MM.1S (cell line): ENCODE measurements at regions not wholly inside any gene's neighbourhood (a gene's known extent, or its start where the extent isn't known, plus 50 kb on each side); places are given as distances from the start of the nearest gene placed in this dataset.

ENCODE experiments used
- DNase-seq: peaks from one replicate; pipeline ENCODE4 v3.0.0-alpha.2; 2015
- H2AFZ ChIP-seq: fragments of 300-600 bp; sonication (generic); 2 replicates; pipeline ENCODE4 v1.6.0; 2016; ENCODE audit warnings: antibody characterized with exemption, low read length
- H3F3A ChIP-seq: fragments of 300-600 bp; sonication (generic); 2 replicates; pipeline ENCODE4 v1.6.1; 2016; ENCODE audit warnings: mild to moderate bottlenecking, antibody characterized with exemption, low read length, moderate library complexity, mixed read lengths; ENCODE audit not compliant: insufficient read depth
- H3K27ac ChIP-seq: fragments of 300-600 bp; sonication (generic); 2 replicates; pipeline ENCODE4 v1.5.1; 2016; ENCODE audit warnings: mild to moderate bottlenecking, low read length
- H3K27me3 ChIP-seq: fragments of 300-600 bp; sonication (generic); replicated peaks from 2 replicates; pipeline ENCODE4 v1.6.0; 2016; ENCODE audit warnings: low read length; ENCODE audit not compliant: insufficient read depth
- H3K36me3 ChIP-seq: fragments of 300-600 bp; sonication (generic); replicated peaks from 2 replicates; pipeline ENCODE4 v1.6.1; 2016; ENCODE audit warnings: mild to moderate bottlenecking, low read length, mixed read lengths; ENCODE audit not compliant: insufficient read depth
- H3K4me1 ChIP-seq: fragments of 300-600 bp; sonication (generic); 2 replicates; pipeline ENCODE4 v1.6.1; 2016; ENCODE audit warnings: low read length, mixed read lengths
- H3K4me2 ChIP-seq: fragments of 300-600 bp; sonication (generic); 2 replicates; pipeline ENCODE4 v1.6.0; 2016; ENCODE audit warnings: low read depth, low read length
- H3K4me3 ChIP-seq: fragments of 300-600 bp; sonication (generic); 2 replicates; pipeline ENCODE4 v1.5.1; 2016; ENCODE audit warnings: low read length, mixed read lengths
- H3K79me2 ChIP-seq: fragments of 300-600 bp; sonication (generic); 2 replicates; pipeline ENCODE4 v1.6.1; 2016; ENCODE audit warnings: mixed run types, low read length, mixed read lengths
- H3K9ac ChIP-seq: fragments of 300-600 bp; sonication (generic); 2 replicates; pipeline ENCODE4 v1.6.1; 2016; ENCODE audit warnings: low read length, mixed read lengths
- H3K9me2 ChIP-seq: fragments of 300-600 bp; sonication (generic); replicated peaks from 2 replicates; pipeline ENCODE4 v1.6.1; 2016; ENCODE audit warnings: mild to moderate bottlenecking, low read length, mixed read lengths; ENCODE audit not compliant: insufficient read depth
- H3K9me3 ChIP-seq: fragments of 300-600 bp; sonication (generic); replicated peaks from 2 replicates; pipeline ENCODE4 v1.6.1; 2016; ENCODE audit warnings: mild to moderate bottlenecking, low read length, mixed read lengths; ENCODE audit not compliant: insufficient read depth
- H4K20me1 ChIP-seq: fragments of 300-600 bp; sonication (generic); 2 replicates; pipeline ENCODE4 v1.6.1; 2016; ENCODE audit warnings: mild to moderate bottlenecking, low read length, moderate library complexity, mixed read lengths; ENCODE audit not compliant: insufficient read depth
- EZH2 ChIP-seq: fragments of 300-600 bp; sonication (generic); optimal IDR thresholded peaks from 2 replicates; pipeline ENCODE3; 2017; ENCODE audit warnings: low read depth, mild to moderate bottlenecking, antibody characterized with exemption, low read length, mixed read lengths
- EZH2phosphoT487 ChIP-seq: fragments of 300-600 bp; sonication (generic); IDR thresholded peaks from 2 replicates; pipeline ENCODE4 v1.6.1; 2018; ENCODE audit warnings: antibody characterized with exemption, low read length
- TF ChIP-seq, protein P1 (sequence below): fragments of 300-600 bp; sonication (generic); IDR thresholded peaks from 2 replicates; pipeline ENCODE4 v1.5.1; 2016; ENCODE audit warnings: antibody characterized with exemption, low read length, mixed read lengths

DNA sequence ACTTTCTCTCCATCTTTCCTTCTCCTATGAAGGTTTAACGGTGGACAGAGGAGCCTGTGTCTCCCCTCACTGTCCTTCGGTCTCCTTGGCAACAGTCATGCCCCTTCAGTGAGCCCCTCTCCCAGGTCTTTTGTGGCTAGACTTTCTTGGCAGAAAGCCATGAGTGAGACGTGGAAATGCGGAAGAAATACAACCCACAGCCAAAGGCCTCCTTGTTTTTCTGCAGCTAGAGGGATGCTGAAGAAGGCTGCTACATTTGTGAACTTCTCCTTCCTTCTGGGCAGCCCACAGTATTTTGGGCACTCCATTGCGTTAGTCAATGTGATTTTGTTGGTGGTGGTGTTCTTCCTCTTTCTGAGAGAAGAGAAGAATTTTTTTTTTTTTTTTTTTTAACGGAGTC is 333.7 kb upstream of the PODXL start:
- Histone ChIP-seq H3K79me2 (no peaks in the 10 kb centered on the region), H3K27ac (no peak overlapping the region), H3K4me3 (no peak overlapping the region), H3K9me3 (no peaks in the 10 kb centered on the region), H3K4me2 (no peak overlapping the region), H3F3A (no peaks in the 10 kb centered on the region), H3K27me3 (no peaks in the 10 kb centered on the region), H3K9ac (no peak overlapping the region), H3K4me1 (no peaks in the 10 kb centered on the region), H3K36me3 (no peaks in the 10 kb centered on the region), H2AFZ (no peak overlapping the region), H4K20me1 (no peaks in the 10 kb centered on the region), H3K9me2 (no peaks in the 10 kb centered on the region)
- no peak for DNase-seq
- TF ChIP-seq EZH2 (no peak), EZH2phosphoT487 (no peak)
- TF ChIP-seq, protein P1, sequence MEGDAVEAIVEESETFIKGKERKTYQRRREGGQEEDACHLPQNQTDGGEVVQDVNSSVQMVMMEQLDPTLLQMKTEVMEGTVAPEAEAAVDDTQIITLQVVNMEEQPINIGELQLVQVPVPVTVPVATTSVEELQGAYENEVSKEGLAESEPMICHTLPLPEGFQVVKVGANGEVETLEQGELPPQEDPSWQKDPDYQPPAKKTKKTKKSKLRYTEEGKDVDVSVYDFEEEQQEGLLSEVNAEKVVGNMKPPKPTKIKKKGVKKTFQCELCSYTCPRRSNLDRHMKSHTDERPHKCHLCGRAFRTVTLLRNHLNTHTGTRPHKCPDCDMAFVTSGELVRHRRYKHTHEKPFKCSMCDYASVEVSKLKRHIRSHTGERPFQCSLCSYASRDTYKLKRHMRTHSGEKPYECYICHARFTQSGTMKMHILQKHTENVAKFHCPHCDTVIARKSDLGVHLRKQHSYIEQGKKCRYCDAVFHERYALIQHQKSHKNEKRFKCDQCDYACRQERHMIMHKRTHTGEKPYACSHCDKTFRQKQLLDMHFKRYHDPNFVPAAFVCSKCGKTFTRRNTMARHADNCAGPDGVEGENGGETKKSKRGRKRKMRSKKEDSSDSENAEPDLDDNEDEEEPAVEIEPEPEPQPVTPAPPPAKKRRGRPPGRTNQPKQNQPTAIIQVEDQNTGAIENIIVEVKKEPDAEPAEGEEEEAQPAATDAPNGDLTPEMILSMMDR = no peak

DNA sequence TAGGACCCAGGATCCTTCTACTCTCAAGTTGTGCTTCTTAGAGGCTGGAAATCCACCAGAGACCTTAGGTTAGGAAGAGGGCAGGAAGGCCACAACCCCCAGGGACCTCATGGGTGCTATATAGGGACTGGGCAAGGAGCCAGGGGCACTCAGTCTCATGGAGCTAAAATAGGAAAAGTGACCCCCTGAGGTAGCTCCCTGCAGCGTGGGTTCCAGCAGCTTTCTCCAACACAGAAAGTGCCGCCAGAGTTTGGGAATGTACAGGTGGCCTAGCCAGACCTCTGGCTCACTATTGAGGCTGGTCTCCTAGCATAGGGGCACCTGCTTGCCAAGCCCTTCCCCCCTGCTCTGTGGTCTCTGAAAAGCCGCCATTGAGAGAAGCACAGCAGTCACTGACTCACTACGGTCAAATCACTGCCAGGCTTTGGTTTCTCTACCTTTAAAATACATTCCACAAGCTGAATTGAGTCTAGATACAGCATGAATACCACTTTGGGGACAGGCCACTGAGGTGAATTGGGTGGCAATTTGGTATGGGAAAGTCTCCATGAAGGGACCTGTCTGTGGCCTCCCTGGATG is 333.2 kb upstream of the PODXL start:
- no peaks in the 10 kb centered on the region for H3K36me3 ChIP-seq
- H3K9me3 ChIP-seq = no peaks in the 10 kb centered on the region
- no peaks in the 10 kb centered on the region for H3K4me1 ChIP-seq
- H3K27me3 ChIP-seq = no peaks in the 10 kb centered on the region
- no peaks in the 10 kb centered on the region for H3K9me2 ChIP-seq
- no peak for DNase-seq
- no peaks in the 10 kb centered on the region for H3K79me2 ChIP-seq
- H3K9ac ChIP-seq = no peak overlapping the region
- no peak overlapping the region for H3K27ac ChIP-seq
- no peaks in the 10 kb centered on the region for H3F3A ChIP-seq
- H3K4me2 ChIP-seq = no peak overlapping the region
- H4K20me1 ChIP-seq = no peaks in the 10 kb centered on the region
- H3K4me3 ChIP-seq = no peak overlapping the region
- H2AFZ ChIP-seq = no peak overlapping the region
- TF ChIP-seq, protein P1 = no peak
- no peak for TF ChIP-seq EZH2
- TF ChIP-seq EZH2phosphoT487 = no peak

DNA sequence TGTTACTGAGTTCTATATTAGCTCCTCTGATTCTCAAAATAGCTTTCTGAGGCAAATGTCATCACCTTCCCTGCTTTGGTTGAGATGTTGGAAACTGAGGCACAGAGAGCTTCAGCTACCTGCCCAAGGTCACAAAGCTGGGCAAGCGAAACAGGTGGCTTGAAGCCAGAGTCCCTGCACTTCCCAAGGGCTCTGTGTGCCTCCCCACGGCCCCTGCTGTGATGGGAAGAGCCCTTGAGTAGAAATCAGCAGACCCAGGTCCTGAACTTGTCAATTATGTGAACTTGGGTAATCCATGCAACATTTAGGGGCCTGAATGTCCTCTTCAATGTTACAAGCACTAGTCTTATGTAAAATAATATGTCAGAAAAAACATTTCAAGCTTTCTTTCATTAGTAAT is 327.3 kb upstream of the PODXL start:
- Histone ChIP-seq H2AFZ (no peak overlapping the region), H3K9me2 (no peaks in the 10 kb centered on the region), H3K4me1 (no peaks in the 10 kb centered on the region), H3K9ac (no peak overlapping the region), H3K9me3 (no peaks in the 10 kb centered on the region), H4K20me1 (no peaks in the 10 kb centered on the region), H3K27me3 (no peaks in the 10 kb centered on the region), H3F3A (no peaks in the 10 kb centered on the region), H3K4me3 (no peak overlapping the region), H3K27ac (no peak overlapping the region), H3K79me2 (no peaks in the 10 kb centered on the region), H3K4me2 (no peak overlapping the region), H3K36me3 (no peaks in the 10 kb centered on the region)
- DNase-seq = no peak
- TF ChIP-seq EZH2phosphoT487 (no peak), EZH2 (no peak)
- TF ChIP-seq, protein P1 = no peak
